HUES48 (cell line): ENCODE measurements at regions not wholly inside any gene's neighbourhood (a gene's known extent, or its start where the extent isn't known, plus 50 kb on each side); places are given as distances from the start of the nearest gene placed in this dataset.

Source experiments
- H3K27ac ChIP-seq: one replicate; pipeline ENCODE4 v1.7.0; 2013; ENCODE audit warnings: low read depth, low read length, inconsistent platforms
- H3K27me3 ChIP-seq: 2 replicates; pipeline ENCODE4 v1.6.1; 2013; ENCODE audit warnings: mild to moderate bottlenecking, low read length; ENCODE audit not compliant: control insufficient read depth, insufficient read depth
- H3K36me3 ChIP-seq: 2 replicates; pipeline ENCODE4 v1.6.1; 2013; ENCODE audit warnings: low read length; ENCODE audit not compliant: control insufficient read depth, insufficient read depth
- H3K4me1 ChIP-seq: 2 replicates; pipeline ENCODE4 v1.6.1; 2013; ENCODE audit warnings: mild to moderate bottlenecking, low read length; ENCODE audit not compliant: control insufficient read depth, insufficient read depth
- H3K4me3 ChIP-seq: 2 replicates; pipeline ENCODE4 v1.5.1; 2013; ENCODE audit warnings: mild to moderate bottlenecking, low read depth, low read length
- H3K9ac ChIP-seq: 2 replicates; pipeline ENCODE4 v1.6.1; 2013; ENCODE audit warnings: mild to moderate bottlenecking, low read depth, low read length, moderate library complexity
- H3K9me3 ChIP-seq: 2 replicates; pipeline ENCODE4 v1.6.1; 2013; ENCODE audit warnings: low read length; ENCODE audit not compliant: control insufficient read depth, insufficient read depth

- Histone ChIP-seq H3K9me3 (no peaks in the 10 kb centered on the region), H3K4me1 (peaks cover 4% of the 10 kb centered on the region), H3K27me3 (no peaks in the 10 kb centered on the region), H3K36me3 (no peaks in the 10 kb centered on the region), H3K4me3 (no peak overlapping the region), H3K9ac (no peak overlapping the region), H3K27ac (no peak overlapping the region)
Observed at GRCh38 chr4:53932796-53933610, 131.4 kb downstream of the CHIC2 start.

GRCh38 chr4:53931461-53931961 lies 132.9 kb downstream of the CHIC2 start:
- Histone ChIP-seq H3K9me3 (no peaks in the 10 kb centered on the region), H3K4me3 (no peak overlapping the region), H3K9ac (no peak overlapping the region), H3K4me1 (peaks cover 4% of the 10 kb centered on the region), H3K36me3 (no peaks in the 10 kb centered on the region), H3K27me3 (no peaks in the 10 kb centered on the region), H3K27ac (no peak overlapping the region)

GRCh38 chr4:53929955-53930798 lies 134.2 kb downstream of the CHIC2 start:
- no peak overlapping the region for H3K9ac ChIP-seq
- H3K27ac ChIP-seq, result no peak overlapping the region

GRCh38 chr4:53929311-53929710 lies 135.1 kb downstream of the CHIC2 start:
- H3K9me3 ChIP-seq, result no peaks in the 10 kb centered on the region
- peaks cover 4% of the 10 kb centered on the region for H3K4me1 ChIP-seq
- no peak overlapping the region for H3K9ac ChIP-seq
- H3K27ac ChIP-seq, result no peak overlapping the region
- H3K4me3 ChIP-seq, result no peak overlapping the region
- H3K36me3 ChIP-seq, result no peaks in the 10 kb centered on the region
- no peaks in the 10 kb centered on the region for H3K27me3 ChIP-seq

More at GRCh38 chr4:53929955-53930798, 134.2 kb downstream of the CHIC2 start:
- no peaks in the 10 kb centered on the region for H3K27me3 ChIP-seq
- H3K9me3 ChIP-seq, result no peaks in the 10 kb centered on the region
- H3K4me1 ChIP-seq, result peaks cover 4% of the 10 kb centered on the region
- no peak overlapping the region for H3K4me3 ChIP-seq
- no peaks in the 10 kb centered on the region for H3K36me3 ChIP-seq

GRCh38 chr4:53928825-53929224 lies 135.6 kb downstream of the CHIC2 start:
- H3K9me3 ChIP-seq, result no peaks in the 10 kb centered on the region
- H3K27me3 ChIP-seq, result no peaks in the 10 kb centered on the region
- no peaks in the 10 kb centered on the region for H3K36me3 ChIP-seq
- no peak overlapping the region for H3K9ac ChIP-seq
- no peak overlapping the region for H3K4me3 ChIP-seq
- H3K27ac ChIP-seq, result no peak overlapping the region
- peaks cover 4% of the 10 kb centered on the region for H3K4me1 ChIP-seq

- H3K9ac ChIP-seq, result no peak overlapping the region
- H3K27ac ChIP-seq, result no peak overlapping the region
- H3K4me3 ChIP-seq, result no peak overlapping the region
- H3K9me3 ChIP-seq, result no peaks in the 10 kb centered on the region
- H3K36me3 ChIP-seq, result no peaks in the 10 kb centered on the region
- H3K27me3 ChIP-seq, result no peaks in the 10 kb centered on the region
- H3K4me1 ChIP-seq, result peaks cover 4% of the 10 kb centered on the region
Observed at GRCh38 chr4:53925050-53925605, 139.3 kb downstream of the CHIC2 start.

- Histone ChIP-seq H3K4me1 (peaks cover 7% of the 10 kb centered on the region; the same call in 1 of the 2 replicates), H3K9ac (no peak overlapping the region), H3K27ac (no peak overlapping the region), H3K36me3 (no peaks in the 10 kb centered on the region), H3K4me3 (no peak overlapping the region), H3K9me3 (no peaks in the 10 kb centered on the region), H3K27me3 (no peaks in the 10 kb centered on the region)
Observed at GRCh38 chr4:53924333-53925049, 139.9 kb downstream of the CHIC2 start.

GRCh38 chr4:53923921-53924320 lies 140.5 kb downstream of the CHIC2 start:
- Histone ChIP-seq H3K36me3 (no peaks in the 10 kb centered on the region), H3K4me3 (no peak overlapping the region), H3K9ac (no peak overlapping the region), H3K27me3 (no peaks in the 10 kb centered on the region), H3K9me3 (no peaks in the 10 kb centered on the region), H3K27ac (no peak overlapping the region), H3K4me1 (peaks cover 7% of the 10 kb centered on the region; the same call in 1 of the 2 replicates)

GRCh38 chr4:53921856-53922255 lies 142.5 kb downstream of the CHIC2 start:
- no peak overlapping the region for H3K4me3 ChIP-seq
- no peak overlapping the region for H3K9ac ChIP-seq
- no peak overlapping the region for H3K27ac ChIP-seq
- H3K27me3 ChIP-seq, result no peaks in the 10 kb centered on the region
- no peaks in the 10 kb centered on the region for H3K36me3 ChIP-seq
- no peaks in the 10 kb centered on the region for H3K9me3 ChIP-seq
- peaks cover 11% of the 10 kb centered on the region; the same call in 1 of the 2 replicates for H3K4me1 ChIP-seq

GRCh38 chr4:53920883-53921282 lies 143.5 kb downstream of the CHIC2 start:
- no peaks in the 10 kb centered on the region for H3K9me3 ChIP-seq

More at GRCh38 chr4:53920883-53921282, 143.5 kb downstream of the CHIC2 start:
- no peaks in the 10 kb centered on the region for H3K36me3 ChIP-seq
- no peak overlapping the region for H3K27ac ChIP-seq
- peaks cover 11% of the 10 kb centered on the region; the same call in 1 of the 2 replicates for H3K4me1 ChIP-seq
- H3K9ac ChIP-seq, result no peak overlapping the region
- no peaks in the 10 kb centered on the region for H3K27me3 ChIP-seq
- no peak overlapping the region for H3K4me3 ChIP-seq
